Astrocyte of the spinal cord (primary cell): ENCODE measurements at regions not wholly inside any gene's neighbourhood (a gene's known extent, or its start where the extent isn't known, plus 50 kb on each side); places are given as distances from the start of the nearest gene placed in this dataset.
A peak's percentile ranks its signal among the peaks of the same experiment; 100 is the strongest.
"Not testable (repeated sequence)": the region's sequence is repeated elsewhere in the genome, so short reads cannot be mapped to it uniquely, and the experiment has no call there.

Source experiments
- DNase-seq: peaks from one replicate; pipeline ENCODE4 v3.0.0; 2011; ENCODE audit warnings: low read depth, low spot score
- H3K4me3 ChIP-seq: 2 replicates; pipeline ENCODE4 v1.5.1; 2011; ENCODE audit warnings: low read depth, mild to moderate bottlenecking, low read length, moderate library complexity
- CTCF ChIP-seq: IDR thresholded peaks from 2 replicates; pipeline ENCODE4 v1.5.1; 2012; ENCODE audit warnings: low read depth, mild to moderate bottlenecking, low read length, inconsistent platforms
- in situ Hi-C: cut with HindIII; loops from 2 replicates; pipeline ENCODE4 v1.10.0; 2017; ENCODE audit warnings: low sequenced_read_pairs

GRCh38 chr10:29377333-29377961 is 88.6 kb downstream of the LYZL1 start:
- in situ Hi-C loops: no loop called here
- TF ChIP-seq CTCF: peak; percentile 84
- peak; percentile 26 for DNase-seq
- H3K4me3 ChIP-seq: no peak overlapping the region

- DNase-seq: no peak
- no peak for TF ChIP-seq CTCF
- no peak overlapping the region for H3K4me3 ChIP-seq
- in situ Hi-C loops: no loop called here
These were observed 89.2 kb downstream of the LYZL1 start for GRCh38 chr10:29378106-29378505.

GRCh38 chr10:29379208-29379607 is 90.3 kb downstream of the LYZL1 start:
- no peak for TF ChIP-seq CTCF
- DNase-seq: no peak
- no peak overlapping the region for H3K4me3 ChIP-seq
- in situ Hi-C loops: no loop called here

GRCh38 chr10:29379777-29380598 is 91.1 kb downstream of the LYZL1 start:
- in situ Hi-C loops, DNase-seq, H3K4me3 ChIP-seq: not testable (repeated sequence)

GRCh38 chr10:29380599-29381511 is 92.0 kb downstream of the LYZL1 start:
- DNase-seq, in situ Hi-C loops, H3K4me3 ChIP-seq: not testable (repeated sequence)

- no peak overlapping the region for H3K4me3 ChIP-seq
- peak; percentile 64 for TF ChIP-seq CTCF
- in situ Hi-C loops: no loop called here
- peak; percentile 49 for DNase-seq
These were observed 97.6 kb downstream of the LYZL1 start for GRCh38 chr10:29386342-29386999.

- TF ChIP-seq CTCF: no peak
- no peak for DNase-seq
- in situ Hi-C loops: no loop called here
- H3K4me3 ChIP-seq: no peak overlapping the region
These were observed 98.4 kb downstream of the LYZL1 start for GRCh38 chr10:29387269-29387668.

- in situ Hi-C loops, DNase-seq, H3K4me3 ChIP-seq: not testable (repeated sequence)
These were observed 99.2 kb downstream of the LYZL1 start for GRCh38 chr10:29388112-29388511.
